DMS114 treated with DMSO at 0.1 percent for 48 hours (cell line): ENCODE measurements at regions not wholly inside any gene's neighbourhood (a gene's known extent, or its start where the extent isn't known, plus 50 kb on each side); places are given as distances from the start of the nearest gene placed in this dataset.

ENCODE experiments used
- DNase-seq: peaks from one replicate; lab custom pipeline; 2025; ENCODE audit not compliant: unreplicated experiment; lab: John Stamatoyannopoulos, UW

DNA sequence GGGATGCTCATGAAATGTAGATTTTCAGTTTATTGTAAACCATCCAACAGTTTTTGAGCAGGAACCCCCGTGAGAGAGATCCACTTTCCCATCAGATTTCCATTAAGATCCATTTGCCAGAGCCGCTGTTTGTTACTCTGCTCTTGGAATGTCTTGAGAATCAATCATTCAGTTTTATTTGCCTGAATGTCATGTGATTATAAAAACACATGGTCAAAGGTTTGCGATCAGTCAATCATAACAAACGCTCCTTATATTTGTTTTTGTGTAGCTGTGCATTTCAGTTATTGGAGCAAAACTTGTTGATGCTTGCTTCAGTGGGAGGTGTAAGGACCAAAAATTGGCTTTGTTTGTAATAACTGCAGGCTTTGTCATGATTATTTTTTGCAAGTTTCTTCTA, 155.8 kb upstream of the RHOBTB1 start:
- DNase-seq, result no peak

DNA sequence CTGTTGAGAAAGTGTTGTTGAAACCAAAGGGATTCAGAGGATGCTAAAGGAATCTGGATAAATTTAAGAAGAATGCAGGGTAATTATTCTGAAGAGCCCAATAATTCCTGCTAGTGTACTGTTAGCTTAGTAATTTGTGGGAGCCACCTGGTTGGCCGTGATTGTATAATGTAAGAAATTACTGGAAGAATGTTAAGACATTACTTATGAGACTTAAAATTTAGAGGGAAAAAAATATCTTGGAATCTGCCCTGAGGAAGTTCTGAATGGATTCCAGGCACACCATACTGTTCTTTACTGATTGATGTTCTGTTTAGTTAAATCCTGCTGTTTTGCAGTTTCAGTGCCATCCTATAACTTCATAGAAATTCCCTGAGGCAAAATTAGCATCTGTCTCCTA, 155.0 kb upstream of the RHOBTB1 start:
- DNase-seq, result no peak

DNA sequence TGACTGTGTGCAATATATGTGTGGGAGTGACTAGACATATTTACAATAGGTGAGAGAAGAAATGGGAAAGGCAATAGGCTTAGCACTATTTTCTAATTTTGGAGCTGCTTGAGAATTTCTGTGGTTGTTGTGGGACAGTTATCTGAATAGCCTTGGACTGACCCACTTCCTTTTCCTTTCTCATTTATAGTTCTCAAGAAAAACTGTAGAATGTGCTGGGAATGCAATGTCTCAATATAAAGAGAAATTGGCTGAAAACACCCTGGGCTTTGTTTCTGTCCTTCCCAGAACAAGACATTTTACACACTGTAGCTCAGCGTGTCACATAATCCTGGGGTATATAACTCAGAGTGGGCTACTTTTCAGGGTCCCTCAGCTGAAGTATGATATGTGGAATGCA, 153.0 kb upstream of the RHOBTB1 start:
- DNase-seq, result no peak

DNA sequence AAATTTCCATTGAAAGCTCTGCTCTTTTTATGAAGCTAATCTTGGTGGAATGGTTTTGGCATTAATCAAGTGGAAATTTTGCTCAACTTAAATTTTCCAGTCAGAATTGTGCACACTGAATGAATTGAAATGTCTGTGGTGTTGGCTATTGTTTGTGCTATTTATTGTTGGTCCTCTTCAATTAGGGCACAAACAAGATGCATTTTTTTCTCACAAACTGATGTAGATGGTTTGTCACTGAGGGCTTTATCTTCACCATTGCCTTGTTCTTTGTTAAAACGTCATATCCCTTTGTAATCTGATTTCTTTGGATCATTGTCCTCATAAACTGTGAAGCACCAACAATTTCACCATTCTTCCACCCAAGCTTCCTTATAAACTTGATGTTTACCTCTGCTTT, 152.1 kb upstream of the RHOBTB1 start:
- no peak for DNase-seq

- no peak for DNase-seq
Observed at GRCh38 chr10:61091531-61091930, 147.5 kb upstream of the RHOBTB1 start.

- DNase-seq, result no peak
Observed at GRCh38 chr10:61089251-61089650, 145.3 kb upstream of the RHOBTB1 start.

GRCh38 chr10:61084493-61084892, 140.5 kb upstream of the RHOBTB1 start:
- DNase-seq, result no peak

DNA sequence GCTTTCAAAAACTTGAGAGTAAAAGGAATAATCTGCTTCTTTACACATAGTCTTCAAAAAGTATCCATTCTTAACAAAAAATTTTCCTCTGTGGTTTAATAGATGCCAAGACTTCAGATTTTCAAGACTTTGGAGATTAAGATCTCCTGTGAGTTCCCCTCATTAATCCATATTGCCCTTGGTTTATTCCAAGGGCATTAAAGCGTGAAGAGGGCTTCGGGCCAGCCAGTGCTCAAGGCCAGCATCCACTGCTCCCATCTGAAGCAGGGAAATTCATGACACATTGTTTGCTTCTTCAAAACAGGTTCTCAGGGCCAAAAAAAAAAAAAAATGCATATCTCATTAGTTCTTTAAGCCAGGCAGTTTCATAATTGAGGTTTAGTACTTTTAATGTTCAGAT, 137.3 kb upstream of the RHOBTB1 start:
- no peak for DNase-seq

- DNase-seq, result no peak
Observed at GRCh38 chr10:61078542-61079275, 134.7 kb upstream of the RHOBTB1 start.

GRCh38 chr10:61076572-61077114, 132.7 kb upstream of the RHOBTB1 start:
- DNase-seq, result no peak

DNA sequence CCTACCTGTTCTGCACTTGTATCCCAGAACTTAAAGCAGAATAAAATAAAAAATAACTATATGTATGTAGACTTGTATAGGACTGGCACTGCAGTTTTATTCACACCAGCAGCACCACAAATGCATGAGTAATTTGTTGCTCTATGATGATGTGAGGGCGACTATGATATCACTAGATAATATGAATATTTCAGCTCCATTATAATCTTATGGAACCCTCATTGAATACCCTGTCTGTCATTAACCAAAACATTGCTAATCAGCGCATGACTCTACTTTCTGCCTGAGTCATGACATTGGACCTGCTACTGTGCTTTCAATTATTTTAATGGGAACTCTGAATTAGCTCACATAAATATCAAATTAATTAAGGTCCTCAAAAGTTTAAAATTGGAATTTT, 129.4 kb upstream of the RHOBTB1 start:
- DNase-seq, result no peak

GRCh38 chr10:61071580-61071979, 127.6 kb upstream of the RHOBTB1 start:
- DNase-seq, result no peak

GRCh38 chr10:61068471-61068870, 124.5 kb upstream of the RHOBTB1 start:
- no peak for DNase-seq

DNA sequence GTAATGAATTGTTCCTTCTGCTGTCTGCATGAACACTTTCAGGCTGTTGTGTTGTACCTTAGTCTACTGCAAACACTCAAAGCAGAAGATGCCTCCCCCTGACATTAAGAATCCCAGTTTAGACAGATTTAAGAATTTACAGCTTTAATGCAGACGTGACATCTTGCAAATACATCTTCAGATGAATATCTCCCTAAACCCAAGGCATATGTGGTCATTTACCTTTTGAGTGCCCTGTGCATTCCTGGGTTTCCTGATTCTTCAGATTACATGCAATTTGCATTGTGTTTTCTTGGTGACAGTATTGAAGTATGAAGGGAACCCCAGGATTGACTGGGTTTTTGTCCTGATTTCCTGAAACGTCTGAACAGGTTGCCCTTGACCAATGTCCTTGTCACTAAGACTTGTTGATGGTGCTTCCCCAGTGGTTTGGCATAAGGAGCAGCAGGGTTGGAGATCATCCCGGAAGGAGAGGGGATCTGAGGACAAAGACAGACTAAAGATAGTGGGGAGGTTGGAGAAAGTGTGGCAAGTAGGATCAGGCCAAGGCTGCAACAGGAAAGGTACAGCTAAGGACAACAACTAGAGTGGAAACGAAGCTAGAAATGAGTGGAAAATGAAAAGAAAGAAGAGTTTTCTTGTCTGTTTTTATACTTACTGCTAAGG, 123.8 kb upstream of the RHOBTB1 start:
- no peak for DNase-seq

DNA sequence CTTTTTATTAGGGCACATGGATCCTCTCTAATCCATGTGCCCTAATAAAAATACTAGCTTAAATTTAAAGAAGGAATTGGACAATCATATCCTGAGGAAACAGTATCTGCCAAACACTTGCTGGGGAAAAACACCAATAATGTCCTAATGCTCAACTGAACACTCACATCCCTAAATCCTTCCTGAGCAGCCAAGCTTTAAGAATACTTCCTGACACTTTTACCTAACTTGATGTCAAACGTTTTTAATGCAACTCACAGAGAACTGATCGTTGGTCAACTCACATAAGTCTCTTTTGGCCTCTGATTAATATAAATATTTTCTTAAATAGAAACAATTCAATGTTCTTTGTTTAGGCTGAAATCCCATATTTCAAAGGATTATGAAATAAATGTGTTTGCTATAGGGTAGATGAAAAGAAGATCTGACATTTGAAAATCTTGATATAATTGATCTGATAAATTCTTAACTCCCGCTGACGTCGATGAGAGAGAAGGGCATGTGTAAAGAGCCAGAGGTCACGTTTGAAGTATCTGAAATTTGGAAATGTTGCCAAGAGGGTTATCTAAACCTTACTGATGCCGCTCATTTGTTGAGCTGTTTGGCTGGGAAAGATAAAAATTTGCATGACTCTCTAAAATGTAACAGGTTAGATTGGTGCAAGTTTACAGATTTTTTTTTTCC, 122.8 kb upstream of the RHOBTB1 start:
- no peak for DNase-seq

DNA sequence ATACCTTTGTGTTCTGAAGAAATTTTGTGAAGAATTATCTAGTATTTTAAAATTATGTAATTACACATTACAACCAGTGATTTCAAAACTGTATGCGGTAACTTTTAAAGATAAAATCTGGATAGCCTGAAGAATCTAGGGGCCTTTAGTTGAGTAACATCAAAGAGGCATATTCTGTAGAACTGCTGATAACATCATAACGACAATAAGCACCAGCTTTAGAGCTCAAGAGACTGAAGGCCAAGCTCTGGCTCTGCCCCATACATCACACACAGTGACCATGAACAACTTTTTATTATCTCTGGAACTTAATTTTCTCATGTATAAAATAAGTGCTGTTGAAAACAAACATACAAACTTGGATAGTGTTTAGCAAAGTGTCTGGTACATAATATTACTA, 121.1 kb upstream of the RHOBTB1 start:
- no peak for DNase-seq

GRCh38 chr10:61064356-61064755, 120.4 kb upstream of the RHOBTB1 start:
- DNase-seq, result no peak

GRCh38 chr10:61063901-61064300, 119.9 kb upstream of the RHOBTB1 start:
- no peak for DNase-seq

GRCh38 chr10:61063034-61063433, 119.0 kb upstream of the RHOBTB1 start:
- no peak for DNase-seq

GRCh38 chr10:61061923-61062504, 118.0 kb upstream of the RHOBTB1 start:
- no peak for DNase-seq

GRCh38 chr10:61059636-61060035, 115.7 kb upstream of the RHOBTB1 start:
- DNase-seq, result no peak
